HG03280 (cell line): ENCODE measurements at regions not wholly inside any gene's neighbourhood (a gene's known extent, or its start where the extent isn't known, plus 50 kb on each side); places are given as distances from the start of the nearest gene placed in this dataset.
"Not testable (repeated sequence)": the region's sequence is repeated elsewhere in the genome, so short reads cannot be mapped to it uniquely, and the experiment has no call there.

ENCODE experiments used
- ATAC-seq: cut with Tn5 transposase; IDR thresholded peaks from one replicate; pipeline ENCODE4 v1.9.1; 2021; ENCODE audit warnings: mild to moderate bottlenecking, moderate library complexity; ENCODE audit not compliant: unreplicated experiment

DNA sequence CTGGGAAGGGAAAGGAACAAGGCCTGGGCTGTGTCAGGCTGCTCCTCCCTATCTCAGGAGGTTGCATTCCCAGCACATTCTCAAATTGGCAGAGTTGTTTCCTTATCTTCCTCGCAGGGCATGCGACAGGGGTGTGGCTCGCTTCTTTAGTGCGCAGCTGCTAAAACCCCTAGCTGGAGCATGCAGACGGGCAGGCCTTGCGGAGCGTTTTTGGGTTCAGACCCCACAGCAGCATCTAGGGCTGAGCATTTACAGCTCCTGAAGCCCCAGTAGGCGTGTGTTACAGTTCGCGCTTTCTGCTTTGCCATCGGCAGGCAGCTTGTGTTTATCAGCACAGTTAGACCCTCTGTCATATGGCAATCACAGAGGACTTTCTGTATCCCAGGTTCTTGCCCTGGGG lies 392.4 kb downstream of the TECRL start:
- ATAC-seq: no peak

DNA sequence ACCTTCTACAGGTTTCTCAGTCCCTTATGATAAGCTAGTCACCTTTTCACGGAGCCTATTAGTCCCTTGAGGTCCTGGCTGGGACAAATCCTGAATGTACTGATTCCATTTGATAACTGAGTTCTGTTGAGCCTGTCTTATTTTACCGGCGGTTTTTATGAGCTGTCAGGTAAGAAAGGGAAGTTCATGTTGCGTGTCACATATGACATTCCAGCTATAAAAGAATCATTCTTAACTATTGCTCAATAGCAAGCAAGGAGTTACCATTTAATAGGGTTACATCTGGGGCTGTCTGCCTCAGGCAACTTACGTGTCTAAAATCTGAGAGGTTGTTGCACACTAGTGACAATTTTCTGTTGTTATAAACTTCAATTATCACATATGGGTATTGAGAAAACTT lies 394.6 kb downstream of the TECRL start:
- no peak for ATAC-seq

DNA sequence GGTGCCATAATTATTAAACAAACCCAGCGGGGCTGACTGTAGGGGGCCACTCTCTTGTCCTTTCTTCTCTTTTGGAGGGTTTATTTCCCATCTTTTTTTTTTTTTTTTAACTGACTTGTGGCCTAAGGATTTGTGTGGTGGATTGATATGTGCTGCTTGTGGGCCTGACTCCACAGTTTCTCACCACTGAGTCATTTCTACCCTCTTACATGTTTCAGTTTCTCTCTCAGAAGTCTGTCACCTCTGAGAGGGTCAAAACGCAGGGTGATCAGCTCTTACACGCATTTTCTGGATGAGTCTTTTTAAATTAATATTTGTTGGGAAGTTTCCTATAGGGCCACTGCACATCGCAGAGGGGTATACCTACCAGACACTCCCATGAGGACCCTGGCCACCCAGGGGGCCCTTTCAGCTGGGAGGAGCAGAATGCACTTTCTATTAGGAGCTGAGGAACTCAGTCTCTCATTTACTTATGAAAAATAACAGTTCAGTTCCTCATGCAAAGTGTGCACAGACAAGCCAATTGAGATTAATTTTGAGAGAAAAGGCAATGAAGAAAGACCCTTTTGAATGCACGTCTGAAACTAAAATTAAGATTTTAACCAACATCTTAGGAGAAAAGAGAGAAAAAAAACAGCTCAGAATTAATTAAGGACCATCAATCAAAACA lies 407.9 kb downstream of the TECRL start:
- no peak for ATAC-seq

DNA sequence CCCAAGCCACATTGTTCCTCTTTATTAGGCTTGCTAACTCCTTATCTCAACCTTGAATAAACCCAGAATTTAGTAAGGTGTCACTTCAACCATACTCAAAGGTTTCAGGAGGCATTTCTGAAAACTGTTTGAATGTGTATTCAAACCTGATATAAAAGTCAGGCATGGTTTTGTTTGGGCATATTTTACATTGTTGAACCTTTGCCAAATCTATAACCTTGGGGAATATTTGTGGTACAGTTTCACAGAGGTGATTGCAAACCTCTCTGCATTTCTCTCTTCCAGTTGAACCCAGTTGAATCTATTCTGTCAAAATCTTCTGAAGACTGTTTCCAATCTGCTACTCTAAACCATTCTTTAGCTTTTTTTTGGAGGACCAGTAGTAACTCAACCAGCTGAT lies 409.0 kb downstream of the TECRL start:
- no peak for ATAC-seq

DNA sequence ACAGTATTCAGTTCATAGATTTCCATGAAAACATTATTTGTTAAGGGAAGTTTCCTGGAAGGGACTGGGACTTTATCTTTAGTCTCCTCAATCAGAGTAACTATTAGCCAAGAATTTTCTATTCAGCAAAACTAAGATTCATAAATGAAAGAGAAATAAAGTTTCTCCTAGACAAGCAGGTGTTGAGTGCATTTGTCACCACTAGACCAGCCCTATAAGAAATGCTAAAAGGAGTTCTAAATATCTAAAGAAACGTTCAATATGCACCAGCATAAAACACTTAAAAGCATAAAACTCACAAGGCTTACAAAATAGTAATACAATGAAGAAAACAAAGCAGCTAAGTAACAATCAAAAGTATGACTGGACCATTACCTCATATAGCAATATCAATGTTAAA lies 423.0 kb downstream of the TECRL start:
- ATAC-seq: no peak

DNA sequence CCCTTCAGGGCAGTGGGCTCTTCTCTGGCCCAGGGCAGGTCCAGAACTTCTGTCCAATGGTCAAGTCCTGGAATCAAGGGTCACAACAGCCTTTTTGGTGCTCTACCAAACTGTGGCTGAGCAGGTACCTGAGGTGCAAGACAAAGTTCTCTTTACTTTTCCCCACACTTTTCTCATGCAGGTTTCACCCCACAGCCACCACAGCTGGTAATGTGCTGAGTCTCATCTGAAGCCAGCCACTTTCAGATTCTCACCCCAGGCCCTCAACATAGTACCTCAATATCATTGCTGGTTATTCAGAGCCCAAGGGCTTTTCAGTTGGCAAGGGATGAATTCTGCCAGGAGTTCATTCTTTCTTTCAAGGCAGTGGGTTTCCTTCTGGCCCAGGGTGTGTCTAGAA lies 426.0 kb downstream of the TECRL start:
- ATAC-seq: no peak

DNA sequence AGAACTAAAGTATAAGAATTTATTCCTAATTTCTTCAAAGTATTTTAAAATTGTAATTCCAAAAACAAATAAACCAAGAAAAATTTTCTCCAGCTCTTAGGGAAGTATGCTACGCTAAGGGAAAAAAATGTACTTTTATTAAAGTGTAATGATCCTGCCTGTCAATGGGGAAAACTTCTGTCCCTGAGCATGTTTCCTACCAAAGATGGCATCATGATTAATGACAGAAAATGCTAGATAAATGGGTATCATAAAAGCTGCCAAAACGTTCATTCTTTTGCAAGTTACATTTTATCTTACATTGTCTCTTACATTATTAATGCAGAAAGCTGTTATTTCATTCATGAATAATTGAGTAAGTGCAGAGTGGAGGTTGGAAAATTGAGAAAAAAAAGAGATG lies 443.4 kb downstream of the TECRL start:
- no peak for ATAC-seq

DNA sequence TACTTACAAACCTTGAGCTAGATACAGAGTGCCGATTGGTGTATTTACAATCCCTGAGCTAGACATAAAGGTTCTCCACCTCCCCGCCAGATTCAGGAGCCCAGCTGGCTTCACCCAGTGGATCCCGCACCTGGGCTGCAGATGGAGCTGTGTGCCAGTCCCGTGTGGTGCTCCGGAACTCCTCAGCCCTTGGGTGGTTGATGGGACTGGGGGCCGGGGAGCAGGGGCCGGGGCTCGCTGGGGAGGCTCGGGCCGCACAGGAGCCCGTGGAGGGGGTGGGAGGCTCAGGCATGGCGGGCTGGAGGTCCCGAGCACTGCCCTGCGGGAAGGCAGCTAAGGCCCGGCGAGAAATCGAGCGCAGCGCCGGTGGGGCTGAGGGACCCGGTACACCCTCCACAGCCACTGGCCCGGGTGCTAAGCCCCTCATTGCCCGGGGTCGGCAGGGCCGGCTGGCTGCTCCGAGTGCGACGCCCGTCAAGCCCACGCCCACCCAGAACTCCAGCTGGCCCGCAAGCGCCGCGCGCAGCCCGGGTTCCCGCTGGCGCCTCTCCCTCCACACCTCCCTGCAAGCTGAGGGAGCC lies 466.5 kb downstream of the TECRL start:
- ATAC-seq: not testable (repeated sequence)

DNA sequence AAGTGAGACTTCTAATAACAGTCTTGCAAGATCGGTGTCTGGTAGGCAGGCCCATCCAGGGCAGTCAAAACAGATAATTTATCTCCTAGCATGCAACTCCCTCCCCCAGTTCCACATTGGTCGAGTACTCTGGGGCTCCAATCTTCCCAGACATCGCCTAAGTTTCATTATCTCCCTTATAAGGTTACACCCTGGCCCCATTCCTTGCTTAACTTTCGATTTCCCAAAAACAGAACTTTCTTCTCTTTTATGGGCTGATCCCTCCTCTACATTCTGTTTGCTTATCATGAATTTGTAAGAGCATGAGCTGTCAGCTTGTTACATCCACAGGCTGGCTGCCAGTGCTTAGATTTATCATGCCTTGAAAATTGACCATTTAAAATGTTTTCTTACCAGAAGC lies 471.3 kb downstream of the TECRL start:
- no peak for ATAC-seq

DNA sequence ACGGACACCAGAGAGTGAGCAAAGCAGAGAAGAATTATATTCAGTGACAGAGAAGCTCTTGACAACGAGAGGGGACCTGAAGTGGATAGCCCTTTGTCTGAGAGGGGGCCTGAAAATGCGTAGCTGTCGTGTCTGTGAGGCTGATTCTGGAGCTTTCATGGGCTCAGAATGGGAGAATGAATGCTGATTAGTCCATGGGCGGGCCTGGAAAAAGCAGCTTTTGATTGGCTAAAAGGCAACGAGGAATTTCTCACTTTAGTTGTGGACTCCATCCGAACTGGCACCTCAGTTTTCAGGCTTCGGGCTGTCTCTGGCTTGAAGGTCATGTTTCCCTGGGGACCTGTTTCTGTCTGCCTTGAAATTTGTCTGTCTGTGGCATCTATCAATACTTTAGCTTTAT lies 487.1 kb downstream of the TECRL start:
- no peak for ATAC-seq

DNA sequence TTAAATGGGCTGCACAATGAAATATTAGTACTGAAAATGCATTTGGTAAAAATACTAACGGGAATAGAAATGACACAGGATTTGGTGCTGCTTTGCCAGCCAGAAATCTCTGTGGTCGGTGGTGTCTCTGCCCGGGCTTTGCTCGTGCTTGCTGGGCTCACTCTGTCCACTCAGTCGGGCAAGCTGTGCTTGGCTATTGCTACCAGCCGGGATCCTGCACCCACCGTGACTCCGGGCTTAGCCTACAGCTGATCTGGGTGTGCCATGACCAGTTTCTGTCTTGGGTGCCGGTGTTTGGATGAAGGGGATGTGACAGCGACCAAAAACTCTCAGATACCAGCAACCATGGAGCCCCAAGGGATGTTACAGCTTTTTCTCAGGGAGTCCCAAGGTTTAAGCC lies 487.7 kb downstream of the TECRL start:
- no peak for ATAC-seq

DNA sequence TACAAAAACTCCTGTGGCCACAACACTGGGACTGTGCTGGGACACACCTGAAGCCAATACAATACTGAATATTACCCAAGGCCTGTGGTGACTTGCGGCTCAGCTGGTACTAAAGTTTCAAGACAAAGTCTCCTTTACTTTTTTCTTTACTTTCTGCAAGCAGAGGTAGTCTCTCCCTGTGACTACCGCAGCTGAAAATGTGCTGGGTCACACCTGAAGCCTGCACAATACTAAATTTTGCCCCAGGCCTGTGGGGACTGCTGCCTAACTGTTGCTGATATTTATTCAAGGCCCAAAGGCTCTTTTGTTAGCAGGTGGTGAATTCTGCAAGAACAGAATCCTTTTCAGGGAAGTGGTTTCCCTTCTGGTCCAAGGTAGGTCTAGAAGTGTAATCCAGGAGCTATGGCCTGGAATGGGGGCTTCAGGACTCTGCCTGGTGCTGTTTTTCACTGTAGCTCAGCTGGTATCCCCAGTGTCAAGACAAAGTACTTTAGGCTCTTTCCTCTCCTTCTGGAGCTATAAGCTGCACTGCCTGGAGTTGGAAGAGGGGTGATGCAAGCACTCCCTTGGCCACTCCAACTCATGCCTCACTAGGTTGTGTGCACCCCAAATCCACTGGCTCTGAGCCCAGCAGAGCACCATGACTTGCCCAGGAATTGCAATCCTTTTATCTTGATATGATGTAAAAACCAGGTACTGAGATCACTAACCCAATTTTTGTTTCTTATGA lies 489.4 kb downstream of the TECRL start:
- ATAC-seq: no peak

DNA sequence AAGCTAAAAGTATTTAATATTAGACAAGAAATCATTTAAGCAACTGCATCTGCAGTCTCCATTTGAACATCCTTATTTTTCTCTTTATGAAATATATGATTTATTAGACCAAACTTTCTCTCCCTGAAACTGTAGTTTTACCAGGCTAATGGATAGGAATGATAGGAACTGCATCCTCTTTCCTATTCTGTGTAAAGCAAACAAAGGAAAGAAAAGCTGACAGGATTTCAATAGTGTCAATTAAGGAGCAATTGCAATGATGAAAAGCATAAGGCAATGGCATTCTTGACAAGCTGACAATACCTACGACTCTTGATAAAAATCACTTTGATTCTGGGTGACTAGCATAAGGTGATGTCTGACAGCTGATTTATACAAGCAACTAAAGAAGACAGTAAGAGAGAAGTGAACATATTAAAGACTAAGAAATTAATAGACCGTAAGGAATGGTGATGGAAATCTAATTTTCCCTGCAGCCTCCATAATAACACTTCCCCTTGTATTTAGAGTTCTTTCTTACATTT lies 502.5 kb downstream of the TECRL start:
- ATAC-seq: no peak

DNA sequence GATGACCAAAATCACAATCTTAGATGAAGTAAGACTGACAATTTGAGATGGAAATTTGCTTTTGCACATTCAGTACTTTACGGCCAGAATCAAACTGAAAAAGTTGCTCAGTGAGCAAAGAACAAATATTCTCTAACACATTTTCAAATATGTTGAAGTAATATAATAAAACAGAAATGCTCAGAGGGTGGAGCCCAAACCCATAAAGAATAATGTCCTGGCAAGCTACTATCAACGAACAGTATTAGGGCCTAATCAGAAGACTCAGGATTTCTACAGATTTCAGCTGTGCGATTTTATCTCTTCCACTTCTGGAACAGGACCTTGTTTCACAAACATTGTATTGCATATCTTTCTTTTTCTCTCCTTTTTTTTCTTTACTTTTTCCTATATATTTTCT lies 505.0 kb downstream of the TECRL start:
- ATAC-seq: no peak

DNA sequence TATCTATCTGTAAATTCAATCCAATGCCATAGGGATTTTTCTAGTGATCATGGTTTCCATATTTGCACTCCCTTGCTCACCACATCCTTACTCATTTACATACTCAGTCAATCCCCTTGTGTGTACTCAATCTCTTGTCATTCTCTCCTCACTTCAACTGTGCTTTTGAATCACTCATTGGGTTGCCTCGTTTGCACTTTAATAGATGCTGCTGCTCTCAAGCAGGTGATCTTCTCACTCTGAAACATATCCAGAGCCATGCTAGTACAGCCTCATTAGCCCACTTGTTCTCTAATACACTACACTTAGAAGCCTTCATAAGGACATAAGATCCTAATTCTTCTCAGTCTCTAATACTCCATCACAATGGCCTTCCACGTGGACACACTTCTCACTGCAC lies 507.9 kb downstream of the TECRL start:
- ATAC-seq: no peak

DNA sequence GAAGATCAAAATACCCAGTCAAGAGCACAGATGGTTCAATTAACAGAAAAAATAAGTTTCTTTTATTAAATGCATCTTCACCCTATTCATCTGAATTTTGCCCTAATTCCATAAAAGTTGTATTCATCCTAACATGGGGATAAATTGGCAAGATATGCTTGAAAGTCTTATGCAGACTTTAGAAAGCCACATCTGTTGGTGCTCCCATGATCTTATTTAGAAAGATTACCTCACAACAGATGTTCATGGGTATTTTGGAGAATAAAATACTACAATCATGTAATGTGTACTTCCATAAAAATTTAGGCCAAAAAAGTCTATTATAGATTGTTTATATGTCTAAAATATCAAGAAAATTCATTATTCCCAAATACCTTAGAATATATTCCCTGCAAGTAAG lies 510.3 kb downstream of the TECRL start:
- no peak for ATAC-seq

DNA sequence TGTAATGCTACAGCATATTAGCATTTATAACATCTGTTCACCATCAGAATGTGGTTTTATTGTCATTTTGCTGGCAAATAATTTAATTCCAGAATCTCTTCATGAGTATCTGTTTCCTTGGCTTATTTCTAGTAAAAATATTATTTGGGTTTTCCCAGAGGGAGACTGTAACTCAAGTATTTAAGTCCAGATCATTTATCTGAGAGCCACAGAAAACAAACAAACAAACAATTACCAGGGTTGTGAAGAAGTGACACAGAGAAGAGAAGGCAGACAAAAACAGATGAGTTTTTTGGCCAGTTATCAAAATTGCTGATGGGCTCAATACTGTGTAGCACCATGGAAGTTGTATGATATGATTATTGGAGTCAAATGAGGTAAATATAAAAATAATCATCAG lies 515.1 kb downstream of the TECRL start:
- ATAC-seq: no peak

DNA sequence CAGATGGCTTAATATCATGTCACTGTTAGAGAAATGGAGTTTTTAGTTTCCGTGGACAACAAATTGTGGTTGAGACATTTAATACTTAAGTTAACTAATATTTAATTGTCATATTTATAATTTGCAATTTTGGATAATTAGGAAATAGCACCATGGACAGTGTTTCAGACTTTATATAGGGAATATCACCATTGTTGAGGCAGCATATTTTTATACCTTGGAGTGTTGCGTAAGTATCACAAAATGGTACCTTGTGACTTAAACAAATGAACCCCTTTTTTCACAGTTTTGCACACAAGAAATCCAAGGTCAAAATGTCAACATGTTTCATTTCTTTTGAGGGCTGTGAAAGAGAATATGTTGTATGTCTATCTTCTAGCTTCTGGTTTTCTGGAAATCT lies 539.9 kb downstream of the TECRL start:
- ATAC-seq: no peak

DNA sequence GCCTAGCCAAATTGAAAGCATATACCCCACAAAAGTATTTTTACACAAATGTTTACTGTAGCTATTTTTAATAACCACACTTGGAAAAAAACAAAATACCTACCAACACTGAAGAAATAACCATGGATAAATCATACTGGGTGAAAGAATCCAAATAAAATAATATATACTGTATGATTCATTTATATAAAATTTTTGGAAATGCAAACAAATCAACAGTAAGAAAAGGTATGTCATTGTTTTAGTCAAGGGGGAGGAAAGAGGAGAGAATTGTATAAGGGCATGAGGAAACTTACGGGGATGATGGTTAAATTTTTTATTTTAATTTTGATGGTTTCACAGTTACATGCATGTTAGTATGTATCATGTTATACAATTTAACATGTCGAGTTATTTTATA lies 557.8 kb downstream of the TECRL start:
- no peak for ATAC-seq

DNA sequence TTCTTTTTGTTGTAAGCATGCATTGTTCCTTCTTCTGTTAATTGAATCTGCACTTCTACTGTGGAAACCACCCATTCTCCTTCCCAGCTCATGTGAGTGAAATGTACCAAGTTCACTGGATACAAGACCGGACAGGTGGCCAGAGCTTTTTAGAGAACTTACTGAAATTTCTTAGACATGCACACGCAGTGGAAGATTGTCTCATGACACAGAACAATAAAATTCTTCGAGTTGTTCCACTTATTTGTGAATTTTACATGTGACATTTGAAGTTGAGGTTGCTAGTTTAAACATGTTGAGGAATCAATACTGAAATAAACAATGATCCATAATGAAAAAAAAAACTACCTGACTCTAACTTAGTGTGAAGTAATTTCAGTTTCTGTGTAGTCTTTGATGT lies 568.0 kb downstream of the TECRL start:
- no peak for ATAC-seq

DNA sequence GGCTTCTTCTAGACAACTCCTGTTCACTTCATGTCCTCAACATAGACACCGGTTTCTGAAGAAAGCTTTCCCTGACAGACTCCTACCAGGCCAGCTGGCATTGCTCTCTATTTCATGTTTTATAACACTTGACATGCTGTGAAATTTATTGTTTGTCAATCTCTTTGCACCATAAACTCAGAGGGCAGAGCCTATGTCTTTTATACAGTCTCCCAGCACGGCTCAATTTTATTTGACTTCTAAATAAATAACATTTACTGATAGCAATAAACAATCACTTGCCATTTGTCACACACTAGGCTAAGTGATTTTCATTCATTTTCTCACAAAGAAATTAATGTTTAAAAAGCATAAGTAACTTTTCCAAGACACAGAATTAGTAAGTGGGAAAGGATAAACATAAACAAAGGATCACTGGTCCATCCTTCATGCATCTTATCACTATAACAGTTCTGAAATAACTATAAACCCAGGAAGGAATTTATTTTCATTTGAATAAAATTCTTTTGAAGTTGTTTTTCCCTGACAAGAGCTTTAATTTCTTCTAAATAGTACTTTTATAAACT lies 577.6 kb downstream of the TECRL start:
- ATAC-seq: no peak
